ENCODE measurements at regions not wholly inside any gene's neighbourhood (a gene's known extent, or its start where the extent isn't known, plus 50 kb on each side); places are given as distances from the start of the nearest gene placed in this dataset.

GRCh38 chr2:4139316-4139715 is 435.9 kb downstream of the DCDC2C start:
- TF ChIP-seq CTCF (IDR thresholded peaks at IDR 0.05; ENCODE audit: low read depth, low read length, poor library complexity, severe bottlenecking) (no peak), EZH2phosphoT487 (IDR thresholded peaks at IDR 0.05; ENCODE audit: borderline replicate concordance, low read length) (no peak)
